Cerebellar cortex (tissue), 1 donor: ENCODE measurements at regions not wholly inside any gene's neighbourhood (a gene's known extent, or its start where the extent isn't known, plus 50 kb on each side); places are given as distances from the start of the nearest gene placed in this dataset.

Experiments
- DNase-seq: peaks from one replicate; pipeline ENCODE4 v3.0.0-alpha.2; 2015; ENCODE audit warnings: low spot score

DNA sequence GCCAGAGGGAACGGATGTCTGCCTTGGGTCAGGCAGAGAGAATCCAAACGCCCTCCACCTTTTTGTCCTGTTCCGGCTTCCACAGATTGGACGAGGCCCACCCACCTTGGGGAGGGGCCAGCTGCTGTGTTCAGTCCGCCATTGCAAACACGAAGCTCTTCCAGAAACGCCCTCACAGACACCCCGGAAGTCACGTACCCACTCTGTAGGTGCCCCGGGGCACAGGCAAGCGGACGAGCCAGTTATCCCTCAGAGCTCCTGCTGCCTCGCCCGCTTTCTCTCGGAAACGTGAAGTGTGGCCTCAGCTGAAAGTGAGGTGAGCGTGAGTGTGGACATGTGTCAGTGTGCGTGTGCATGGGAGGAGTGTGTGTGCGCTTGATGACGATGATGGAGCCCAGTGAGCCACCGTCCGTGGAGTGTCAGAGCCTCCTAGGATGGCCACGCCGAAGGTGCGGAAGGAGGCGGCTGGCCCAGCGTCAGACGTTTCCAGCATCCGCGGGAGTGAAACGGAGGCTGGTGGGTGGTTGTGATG is 869.2 kb downstream of the TBC1D22A start:
- DNase-seq = no peak

GRCh38 chr22:47630741-47631534 is 868.5 kb downstream of the TBC1D22A start:
- no peak for DNase-seq

DNA sequence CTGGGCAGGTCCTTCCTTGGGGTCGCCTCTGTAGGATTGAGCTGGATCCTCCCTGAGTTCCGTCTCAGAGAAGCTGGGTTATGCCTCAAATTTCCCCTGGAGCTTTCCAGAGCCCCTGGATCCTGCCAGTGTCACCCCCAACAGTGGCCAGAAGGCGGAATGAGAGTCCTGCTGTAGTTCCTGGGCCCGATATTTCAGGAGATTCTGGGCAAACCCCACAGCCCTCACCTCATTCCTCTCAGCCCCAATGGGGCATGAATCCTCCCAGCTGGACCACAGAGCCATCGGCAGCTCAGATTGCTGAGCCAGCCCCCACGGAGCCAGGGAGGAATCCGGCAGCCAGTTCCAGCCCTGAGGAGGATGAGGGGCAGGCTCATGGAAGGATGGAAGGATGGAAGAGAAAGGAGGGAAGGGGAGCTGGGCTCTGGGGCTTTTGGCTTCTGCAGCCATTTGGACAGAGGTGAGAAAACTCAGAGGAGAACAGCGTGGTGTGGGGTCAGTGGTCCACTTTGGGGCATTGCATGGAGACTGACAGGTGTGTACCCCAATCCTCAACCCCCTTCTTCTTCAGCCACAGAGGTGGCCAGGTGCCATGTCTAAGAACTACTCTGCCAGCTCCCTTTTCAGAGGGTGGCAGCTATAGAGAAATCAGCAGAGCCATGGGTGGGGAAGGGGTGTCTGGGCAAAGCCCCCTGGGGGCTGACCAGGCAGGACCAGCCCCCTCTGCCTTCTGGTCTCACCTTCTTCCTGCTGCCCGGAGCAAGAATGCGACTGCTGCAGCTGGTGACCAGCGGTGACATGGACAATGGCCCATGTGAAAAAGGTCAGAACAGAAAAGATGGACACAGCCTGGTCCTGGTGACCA is 867.6 kb downstream of the TBC1D22A start:
- no peak for DNase-seq

- peak; percentile 9 for DNase-seq
Measured at GRCh38 chr22:47629273-47629711, 866.8 kb downstream of the TBC1D22A start.

DNA sequence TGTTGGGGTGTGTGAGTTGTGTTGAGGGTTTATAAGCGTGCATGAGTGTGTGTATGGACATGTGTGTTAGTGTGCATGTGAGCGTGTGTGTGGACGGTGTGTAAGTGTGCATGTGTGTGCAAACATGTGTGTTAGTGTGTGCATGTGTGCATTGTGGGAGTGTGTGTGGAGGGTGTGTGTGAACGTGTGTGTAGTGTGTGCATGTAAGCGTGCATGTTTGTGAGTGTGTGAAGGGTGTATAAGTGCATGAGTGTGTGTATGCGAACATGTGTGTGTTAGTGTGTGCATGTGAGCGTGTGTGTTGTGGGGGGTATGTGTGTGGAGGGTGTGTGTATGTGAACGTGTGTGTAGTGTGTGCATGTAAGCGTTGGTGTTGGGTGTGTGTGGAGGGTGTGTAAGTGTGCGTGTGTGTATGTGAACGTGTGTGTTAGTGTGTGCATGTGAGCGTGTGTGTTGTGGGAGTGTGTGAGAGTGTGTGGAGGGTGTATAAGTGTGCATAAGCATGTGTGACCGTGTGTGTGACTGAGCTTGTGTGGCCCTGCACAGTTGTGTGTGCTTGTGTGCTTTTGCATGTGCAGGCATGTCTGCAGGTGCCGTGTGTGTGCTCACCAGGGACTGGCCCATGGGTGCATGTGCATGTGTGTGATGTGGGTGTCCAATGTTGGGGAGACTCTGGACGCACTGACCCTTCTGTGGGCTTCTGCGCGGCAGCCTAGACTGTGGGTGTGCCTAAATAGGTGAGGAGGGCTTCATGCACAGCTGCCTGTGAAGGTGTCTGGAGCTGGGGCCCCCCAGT is 866.2 kb downstream of the TBC1D22A start:
- no peak for DNase-seq

DNA sequence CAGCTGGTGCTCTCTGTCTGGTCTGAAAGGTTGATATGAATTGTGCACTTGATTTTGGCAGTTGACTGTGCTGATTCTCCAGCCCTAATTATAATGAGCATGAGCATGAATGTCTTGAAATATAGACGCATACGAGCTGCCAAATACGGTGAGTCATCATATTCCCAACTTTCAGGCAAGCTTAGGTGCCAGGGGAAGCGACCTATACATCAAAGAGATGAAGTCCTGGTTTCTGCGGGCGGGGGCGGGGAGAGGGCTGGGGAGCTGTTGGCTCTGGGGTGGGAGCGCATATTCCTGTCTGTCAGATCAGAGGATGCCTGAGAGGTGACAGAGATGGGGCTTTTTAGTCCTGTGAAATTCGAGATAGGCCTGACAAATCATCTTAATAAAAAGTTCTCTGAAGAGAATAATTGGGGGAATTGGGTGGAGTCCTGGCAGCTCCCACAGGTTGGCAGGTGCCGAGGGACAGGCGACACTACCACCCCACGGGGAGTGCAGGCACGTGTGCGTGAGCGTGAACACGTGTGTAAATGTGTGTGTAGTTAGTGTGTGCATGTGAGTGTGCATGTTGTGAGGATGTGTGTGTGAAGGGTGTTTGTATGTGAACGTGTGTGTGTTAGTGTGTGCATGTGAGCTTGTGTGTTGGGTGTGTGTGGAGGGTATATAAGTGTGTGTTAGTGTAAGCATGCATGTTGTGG is 865.3 kb downstream of the TBC1D22A start:
- no peak for DNase-seq

GRCh38 chr22:47626428-47627390 is 864.3 kb downstream of the TBC1D22A start:
- no peak for DNase-seq

GRCh38 chr22:47625531-47626427 is 863.3 kb downstream of the TBC1D22A start:
- no peak for DNase-seq

GRCh38 chr22:47625013-47625385 is 862.5 kb downstream of the TBC1D22A start:
- DNase-seq = no peak

GRCh38 chr22:47624252-47625012 is 862.0 kb downstream of the TBC1D22A start:
- DNase-seq = no peak

DNA sequence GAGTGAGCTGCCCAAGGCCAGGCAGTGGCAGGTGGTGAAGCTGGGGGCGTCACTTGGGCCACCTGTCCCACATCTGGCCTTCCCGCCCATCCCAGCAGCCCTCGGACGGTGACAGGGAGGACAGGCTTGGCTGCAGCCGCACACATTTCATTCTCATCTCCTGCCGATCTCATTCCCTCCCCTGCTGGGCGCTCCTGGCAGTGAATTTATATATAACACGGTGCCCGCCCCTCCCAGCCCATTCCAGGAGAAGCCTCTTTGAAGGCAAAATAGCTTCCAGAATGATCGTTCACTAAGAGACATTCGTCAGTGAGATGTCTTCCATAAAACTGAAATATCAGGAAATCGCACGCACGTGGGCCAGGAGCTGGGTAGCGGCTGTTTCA is 861.3 kb downstream of the TBC1D22A start:
- peak; percentile 16 for DNase-seq

DNA sequence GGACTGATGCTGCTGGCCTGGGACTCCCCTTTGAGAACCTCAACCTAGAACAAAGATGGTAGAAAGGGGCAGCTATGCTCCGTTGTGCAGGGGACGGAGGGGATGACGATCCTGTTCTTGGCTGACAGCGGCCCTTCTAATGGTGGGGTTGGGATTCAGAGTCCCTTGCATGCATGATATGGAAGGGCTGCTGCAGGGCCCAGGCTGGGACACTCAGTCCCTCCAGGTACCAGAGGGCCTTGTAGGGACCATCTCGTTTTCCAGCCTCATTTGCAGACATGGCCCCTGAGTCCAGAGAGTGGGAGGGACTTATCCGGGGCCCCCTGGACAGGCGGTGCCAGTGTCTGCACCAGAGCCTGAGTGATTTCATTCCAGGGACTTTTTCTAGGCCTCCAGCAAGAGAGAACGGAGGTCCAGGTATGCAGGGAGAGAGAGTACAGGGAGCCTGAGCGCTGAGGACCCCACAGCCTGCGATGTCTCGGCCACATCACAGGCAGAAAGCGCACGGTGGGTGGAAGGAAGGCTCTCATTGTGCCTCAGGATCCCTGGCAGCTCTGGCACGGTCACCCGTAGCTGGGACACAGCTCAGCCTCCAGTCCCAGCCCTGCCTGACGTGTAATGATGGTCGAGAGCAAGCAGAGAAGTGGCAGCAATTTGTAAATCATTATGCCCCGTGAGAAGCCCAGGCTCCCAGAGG is 860.8 kb downstream of the TBC1D22A start:
- peak; percentile 5 for DNase-seq

GRCh38 chr22:47622541-47622940 is 860.1 kb downstream of the TBC1D22A start:
- no peak for DNase-seq

- DNase-seq = no peak
Measured at GRCh38 chr22:47621253-47621652, 858.8 kb downstream of the TBC1D22A start.

GRCh38 chr22:47620391-47620790 is 857.9 kb downstream of the TBC1D22A start:
- DNase-seq = no peak

DNA sequence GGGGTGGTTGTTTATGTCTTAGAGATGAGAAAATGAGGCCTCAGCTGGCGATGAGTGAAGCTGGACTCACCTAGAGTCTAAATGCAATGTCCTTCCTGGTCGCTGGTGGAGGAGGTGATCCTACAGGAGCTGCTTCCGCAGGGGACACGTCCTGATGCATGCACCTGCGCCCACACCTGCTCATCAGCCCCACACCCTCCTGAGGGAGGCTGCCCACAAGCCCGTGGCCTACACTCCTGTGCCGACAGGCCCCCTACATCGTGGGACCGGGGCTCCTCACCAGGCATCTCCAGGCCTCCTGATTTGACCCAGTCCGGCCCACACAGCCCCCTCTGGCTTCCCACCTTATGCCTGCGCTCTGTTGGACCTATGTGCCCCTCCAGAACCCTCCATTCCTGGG is 857.2 kb downstream of the TBC1D22A start:
- DNase-seq = no peak

DNA sequence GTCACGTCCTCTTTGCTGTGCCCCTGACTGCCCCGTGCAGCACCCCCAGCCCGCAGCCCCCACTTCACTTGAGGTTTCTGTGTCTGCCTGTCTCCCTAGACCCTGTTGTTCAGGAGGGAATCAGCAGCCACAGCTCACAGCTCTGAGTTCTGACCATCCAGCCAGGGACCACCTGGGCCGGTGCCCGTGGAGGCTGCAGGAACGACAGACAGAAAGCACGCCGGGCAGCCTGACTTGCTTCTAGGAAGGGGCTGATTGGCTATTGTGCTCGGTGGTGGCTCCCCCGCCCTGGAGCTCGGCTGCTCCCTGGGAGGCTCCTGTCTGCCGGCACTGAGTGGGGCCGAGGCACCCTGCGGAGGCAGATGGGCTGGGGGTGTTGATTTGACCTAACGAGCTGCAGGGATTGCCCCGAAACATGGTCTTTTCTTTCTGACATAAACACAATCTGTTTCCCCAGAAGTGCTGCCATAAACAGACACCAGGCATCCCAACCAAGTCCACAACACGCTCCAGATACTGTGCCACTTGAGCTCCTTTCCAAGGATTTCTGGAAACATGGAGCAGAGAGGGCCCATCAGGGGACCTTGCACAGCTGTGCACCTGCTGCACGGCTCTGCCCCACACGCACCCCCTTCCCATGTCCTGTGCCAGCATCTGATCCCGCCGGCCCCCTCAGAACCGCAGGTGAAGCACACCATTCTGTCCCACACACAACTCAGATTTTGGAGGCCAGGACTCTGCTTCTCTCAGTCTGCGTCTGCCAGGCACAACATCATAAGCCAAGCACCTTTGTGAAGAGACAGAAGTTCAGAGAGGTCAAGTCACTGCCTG is 855.9 kb downstream of the TBC1D22A start:
- DNase-seq = no peak
